D721Med (cell line): ENCODE measurements at regions not wholly inside any gene's neighbourhood (a gene's known extent, or its start where the extent isn't known, plus 50 kb on each side); places are given as distances from the start of the nearest gene placed in this dataset.

ENCODE experiments used
- DNase-seq: peaks from one replicate; pipeline ENCODE4 v3.0.0; 2011; ENCODE audit warnings: low spot score; ENCODE audit not compliant: insufficient read length
- FAIRE-seq: peaks from 2 replicates; lab custom pipeline; 2011; peaks lifted over from hg19 to GRCh38; lab: Jason Lieb, UNC
- TF ChIP-seq, protein P1 (sequence below): IDR thresholded peaks from 2 replicates; pipeline ENCODE4 v1.5.1; 2012; ENCODE audit warnings: mild to moderate bottlenecking, control low read depth; ENCODE audit not compliant: insufficient read depth; ENCODE audit errors: missing control alignments

GRCh38 chr9:1388216-1388615, 338.1 kb downstream of the DMRT2 start:
- DNase-seq (no peak), FAIRE-seq (no peak)
- TF ChIP-seq, protein P1, sequence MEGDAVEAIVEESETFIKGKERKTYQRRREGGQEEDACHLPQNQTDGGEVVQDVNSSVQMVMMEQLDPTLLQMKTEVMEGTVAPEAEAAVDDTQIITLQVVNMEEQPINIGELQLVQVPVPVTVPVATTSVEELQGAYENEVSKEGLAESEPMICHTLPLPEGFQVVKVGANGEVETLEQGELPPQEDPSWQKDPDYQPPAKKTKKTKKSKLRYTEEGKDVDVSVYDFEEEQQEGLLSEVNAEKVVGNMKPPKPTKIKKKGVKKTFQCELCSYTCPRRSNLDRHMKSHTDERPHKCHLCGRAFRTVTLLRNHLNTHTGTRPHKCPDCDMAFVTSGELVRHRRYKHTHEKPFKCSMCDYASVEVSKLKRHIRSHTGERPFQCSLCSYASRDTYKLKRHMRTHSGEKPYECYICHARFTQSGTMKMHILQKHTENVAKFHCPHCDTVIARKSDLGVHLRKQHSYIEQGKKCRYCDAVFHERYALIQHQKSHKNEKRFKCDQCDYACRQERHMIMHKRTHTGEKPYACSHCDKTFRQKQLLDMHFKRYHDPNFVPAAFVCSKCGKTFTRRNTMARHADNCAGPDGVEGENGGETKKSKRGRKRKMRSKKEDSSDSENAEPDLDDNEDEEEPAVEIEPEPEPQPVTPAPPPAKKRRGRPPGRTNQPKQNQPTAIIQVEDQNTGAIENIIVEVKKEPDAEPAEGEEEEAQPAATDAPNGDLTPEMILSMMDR: no peak

- DNase-seq (no peak), FAIRE-seq (no peak)
- TF ChIP-seq, protein P1: no peak
Observed at GRCh38 chr9:1400983-1401382, 350.8 kb downstream of the DMRT2 start.

DNA sequence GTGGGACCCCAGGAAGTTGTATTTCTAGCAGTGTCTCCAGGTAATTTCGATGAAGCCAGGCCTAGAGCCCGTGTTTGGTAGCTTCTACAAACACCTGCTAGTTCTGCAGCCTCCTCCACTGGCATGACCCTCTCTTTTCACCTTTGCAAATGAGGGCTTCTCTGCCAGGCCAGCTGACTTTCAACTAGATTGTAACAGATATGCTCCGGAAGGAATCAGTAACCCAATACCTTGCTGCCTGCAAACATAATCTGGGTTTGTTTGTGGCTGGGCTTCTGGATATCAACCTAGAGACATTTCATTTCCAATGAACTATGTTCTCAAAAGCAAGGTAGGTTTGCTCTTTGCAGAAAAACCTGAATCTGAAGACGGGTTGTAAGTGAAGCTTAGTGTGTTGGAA, 354.8 kb downstream of the DMRT2 start:
- DNase-seq (no peak), FAIRE-seq (no peak)
- TF ChIP-seq, protein P1: no peak

DNA sequence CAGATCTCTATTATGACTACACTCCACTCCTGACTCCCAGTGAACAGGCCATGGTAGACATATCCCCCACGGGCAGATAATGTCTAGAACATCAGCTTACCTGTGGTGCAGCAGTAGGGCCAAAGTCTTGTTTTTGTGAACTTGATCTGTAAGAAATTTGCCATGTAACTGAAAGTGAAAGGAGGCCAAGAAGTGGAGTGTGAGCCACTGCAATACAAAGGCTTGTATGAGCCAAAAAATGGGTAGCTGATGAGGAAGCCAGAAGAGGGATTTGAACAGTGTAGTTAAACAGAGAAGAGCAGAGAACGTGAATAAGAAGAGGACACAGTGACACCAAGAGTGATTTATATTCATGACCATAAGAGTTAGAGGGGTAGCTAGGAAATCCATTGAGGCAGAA, 361.7 kb downstream of the DMRT2 start:
- no peak for FAIRE-seq
- TF ChIP-seq, protein P1: no peak

DNA sequence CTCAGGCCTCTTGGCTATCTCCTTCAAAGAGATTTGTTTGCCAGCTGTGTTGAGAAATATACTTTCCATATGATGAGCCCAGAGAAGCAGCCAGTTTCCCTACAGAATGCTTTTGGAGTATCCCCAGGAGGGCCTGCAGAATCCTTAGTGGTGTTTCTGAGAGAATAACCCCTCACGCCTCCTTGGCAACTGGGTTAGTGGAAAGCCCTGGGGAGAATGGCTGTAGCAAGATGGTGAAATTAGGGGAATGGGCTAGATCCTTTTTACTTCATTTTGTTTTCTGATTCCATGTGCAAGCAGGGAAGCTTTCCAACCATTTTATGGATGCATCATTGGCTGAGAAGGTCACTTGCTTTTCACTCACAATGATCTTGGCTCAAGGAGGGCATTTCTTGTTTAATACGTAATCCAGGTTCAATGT, 364.6 kb downstream of the DMRT2 start:
- FAIRE-seq (no peak), DNase-seq (no peak)
- TF ChIP-seq, protein P1: no peak

More for the DNA sequence above, 361.7 kb downstream of the DMRT2 start:
- no peak for DNase-seq

GRCh38 chr9:1415146-1415545, 365.0 kb downstream of the DMRT2 start:
- TF ChIP-seq, protein P1: no peak
- FAIRE-seq (no peak), DNase-seq (no peak)

- DNase-seq (no peak), FAIRE-seq (no peak)
- TF ChIP-seq, protein P1: no peak
Observed at GRCh38 chr9:1416261-1416660, 366.1 kb downstream of the DMRT2 start.
